HEK293 (cell line): ENCODE measurements at regions not wholly inside any gene's neighbourhood (a gene's known extent, or its start where the extent isn't known, plus 50 kb on each side); places are given as distances from the start of the nearest gene placed in this dataset.

Source experiments
- SETDB1 ChIP-seq: IDR thresholded peaks from one replicate; pipeline ENCODE4 v1.6.1; 2017; ENCODE audit warnings: mild to moderate bottlenecking, low read length, moderate library complexity, mixed read lengths; ENCODE audit not compliant: insufficient read length
- ZNF140 ChIP-seq: fragments of 450-650 bp; formaldehyde crosslinking; IDR thresholded peaks from 2 replicates; pipeline ENCODE4 v1.5.1; 2016; ENCODE audit warnings: missing biosample characterization, missing genetic modification characterization
- ZNF24 ChIP-seq: fragments of 450-650 bp; formaldehyde crosslinking; IDR thresholded peaks from 2 replicates; pipeline ENCODE4 v1.5.1; 2016; ENCODE audit warnings: missing biosample characterization, missing genetic modification characterization
- ZNF416 ChIP-seq: fragments of 450-650 bp; formaldehyde crosslinking; IDR thresholded peaks from 2 replicates; pipeline ENCODE4 v1.5.1; 2016; ENCODE audit warnings: missing biosample characterization, missing genetic modification characterization
- ZNF501 ChIP-seq: fragments of 450-650 bp; formaldehyde crosslinking; IDR thresholded peaks from 2 replicates; pipeline ENCODE4 v1.5.1; 2016; ENCODE audit warnings: missing biosample characterization, missing genetic modification characterization
- ZNF555 ChIP-seq: fragments of 450-650 bp; formaldehyde crosslinking; conservative IDR thresholded peaks from 2 replicates; pipeline ENCODE4 v1.5.1; 2017; ENCODE audit warnings: missing biosample characterization, mild to moderate bottlenecking, missing genetic modification characterization, inconsistent platforms
- ZNF670 ChIP-seq: fragments of 450-650 bp; formaldehyde crosslinking; IDR thresholded peaks from 2 replicates; pipeline ENCODE4 v1.5.1; 2016; ENCODE audit warnings: missing biosample characterization, missing genetic modification characterization, low read depth
- ZNF843 ChIP-seq: fragments of 450-650 bp; formaldehyde crosslinking; IDR thresholded peaks from 2 replicates; pipeline ENCODE4 v1.5.1; 2016; ENCODE audit warnings: missing biosample characterization, missing genetic modification characterization
- TF ChIP-seq, protein P1 (sequence below): fragments of 450-650 bp; formaldehyde crosslinking; IDR thresholded peaks from 2 replicates; pipeline ENCODE4 v1.5.1; 2016; ENCODE audit warnings: missing biosample characterization, missing genetic modification characterization
- TF ChIP-seq, protein P2 (sequence below): fragments of 450-650 bp; formaldehyde crosslinking; IDR thresholded peaks from 2 replicates; pipeline ENCODE4 v1.5.1; 2016; ENCODE audit warnings: missing biosample characterization, missing genetic modification characterization, low read depth
- TF ChIP-seq, protein P3 (sequence below): fragments of 450-650 bp; formaldehyde crosslinking; IDR thresholded peaks from 2 replicates; pipeline ENCODE4 v1.5.1; 2016; ENCODE audit warnings: missing biosample characterization, missing genetic modification characterization

DNA sequence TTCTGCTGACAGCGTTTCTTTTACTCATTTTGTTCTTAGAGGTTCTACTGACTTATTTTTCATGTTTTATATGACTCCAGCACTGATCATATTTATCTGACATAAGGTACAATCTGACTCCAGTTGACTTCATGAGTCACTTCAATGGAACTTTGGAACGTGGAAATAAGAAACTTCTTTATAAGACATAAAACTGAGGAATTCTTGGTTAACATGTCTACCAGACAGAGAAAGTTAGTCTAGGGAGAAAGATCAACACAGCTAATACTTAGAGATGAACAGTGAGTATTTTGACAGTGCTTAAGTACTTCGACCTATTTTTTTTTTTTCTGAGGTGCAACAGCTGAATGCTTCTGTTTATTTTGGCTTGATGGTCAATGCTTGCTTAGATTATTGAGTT, 679.5 kb downstream of the KCNJ2 start:
- TF ChIP-seq, protein P1, sequence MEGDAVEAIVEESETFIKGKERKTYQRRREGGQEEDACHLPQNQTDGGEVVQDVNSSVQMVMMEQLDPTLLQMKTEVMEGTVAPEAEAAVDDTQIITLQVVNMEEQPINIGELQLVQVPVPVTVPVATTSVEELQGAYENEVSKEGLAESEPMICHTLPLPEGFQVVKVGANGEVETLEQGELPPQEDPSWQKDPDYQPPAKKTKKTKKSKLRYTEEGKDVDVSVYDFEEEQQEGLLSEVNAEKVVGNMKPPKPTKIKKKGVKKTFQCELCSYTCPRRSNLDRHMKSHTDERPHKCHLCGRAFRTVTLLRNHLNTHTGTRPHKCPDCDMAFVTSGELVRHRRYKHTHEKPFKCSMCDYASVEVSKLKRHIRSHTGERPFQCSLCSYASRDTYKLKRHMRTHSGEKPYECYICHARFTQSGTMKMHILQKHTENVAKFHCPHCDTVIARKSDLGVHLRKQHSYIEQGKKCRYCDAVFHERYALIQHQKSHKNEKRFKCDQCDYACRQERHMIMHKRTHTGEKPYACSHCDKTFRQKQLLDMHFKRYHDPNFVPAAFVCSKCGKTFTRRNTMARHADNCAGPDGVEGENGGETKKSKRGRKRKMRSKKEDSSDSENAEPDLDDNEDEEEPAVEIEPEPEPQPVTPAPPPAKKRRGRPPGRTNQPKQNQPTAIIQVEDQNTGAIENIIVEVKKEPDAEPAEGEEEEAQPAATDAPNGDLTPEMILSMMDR (tag by site-specific recombination) = no peak
- no peak for TF ChIP-seq ZNF555
- no peak for TF ChIP-seq ZNF24 (tag by site-specific recombination)
- no peak for TF ChIP-seq ZNF843 (tag by site-specific recombination)
- TF ChIP-seq, protein P2, sequence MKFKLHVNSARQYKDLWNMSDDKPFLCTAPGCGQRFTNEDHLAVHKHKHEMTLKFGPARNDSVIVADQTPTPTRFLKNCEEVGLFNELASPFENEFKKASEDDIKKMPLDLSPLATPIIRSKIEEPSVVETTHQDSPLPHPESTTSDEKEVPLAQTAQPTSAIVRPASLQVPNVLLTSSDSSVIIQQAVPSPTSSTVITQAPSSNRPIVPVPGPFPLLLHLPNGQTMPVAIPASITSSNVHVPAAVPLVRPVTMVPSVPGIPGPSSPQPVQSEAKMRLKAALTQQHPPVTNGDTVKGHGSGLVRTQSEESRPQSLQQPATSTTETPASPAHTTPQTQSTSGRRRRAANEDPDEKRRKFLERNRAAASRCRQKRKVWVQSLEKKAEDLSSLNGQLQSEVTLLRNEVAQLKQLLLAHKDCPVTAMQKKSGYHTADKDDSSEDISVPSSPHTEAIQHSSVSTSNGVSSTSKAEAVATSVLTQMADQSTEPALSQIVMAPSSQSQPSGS (tag by site-specific recombination) = no peak
- TF ChIP-seq ZNF501 (tag by site-specific recombination) = no peak
- no peak for TF ChIP-seq ZNF140
- TF ChIP-seq ZNF416 (tag by site-specific recombination) = no peak
- no peak for TF ChIP-seq ZNF670 (tag by site-specific recombination)
- TF ChIP-seq, protein P3, sequence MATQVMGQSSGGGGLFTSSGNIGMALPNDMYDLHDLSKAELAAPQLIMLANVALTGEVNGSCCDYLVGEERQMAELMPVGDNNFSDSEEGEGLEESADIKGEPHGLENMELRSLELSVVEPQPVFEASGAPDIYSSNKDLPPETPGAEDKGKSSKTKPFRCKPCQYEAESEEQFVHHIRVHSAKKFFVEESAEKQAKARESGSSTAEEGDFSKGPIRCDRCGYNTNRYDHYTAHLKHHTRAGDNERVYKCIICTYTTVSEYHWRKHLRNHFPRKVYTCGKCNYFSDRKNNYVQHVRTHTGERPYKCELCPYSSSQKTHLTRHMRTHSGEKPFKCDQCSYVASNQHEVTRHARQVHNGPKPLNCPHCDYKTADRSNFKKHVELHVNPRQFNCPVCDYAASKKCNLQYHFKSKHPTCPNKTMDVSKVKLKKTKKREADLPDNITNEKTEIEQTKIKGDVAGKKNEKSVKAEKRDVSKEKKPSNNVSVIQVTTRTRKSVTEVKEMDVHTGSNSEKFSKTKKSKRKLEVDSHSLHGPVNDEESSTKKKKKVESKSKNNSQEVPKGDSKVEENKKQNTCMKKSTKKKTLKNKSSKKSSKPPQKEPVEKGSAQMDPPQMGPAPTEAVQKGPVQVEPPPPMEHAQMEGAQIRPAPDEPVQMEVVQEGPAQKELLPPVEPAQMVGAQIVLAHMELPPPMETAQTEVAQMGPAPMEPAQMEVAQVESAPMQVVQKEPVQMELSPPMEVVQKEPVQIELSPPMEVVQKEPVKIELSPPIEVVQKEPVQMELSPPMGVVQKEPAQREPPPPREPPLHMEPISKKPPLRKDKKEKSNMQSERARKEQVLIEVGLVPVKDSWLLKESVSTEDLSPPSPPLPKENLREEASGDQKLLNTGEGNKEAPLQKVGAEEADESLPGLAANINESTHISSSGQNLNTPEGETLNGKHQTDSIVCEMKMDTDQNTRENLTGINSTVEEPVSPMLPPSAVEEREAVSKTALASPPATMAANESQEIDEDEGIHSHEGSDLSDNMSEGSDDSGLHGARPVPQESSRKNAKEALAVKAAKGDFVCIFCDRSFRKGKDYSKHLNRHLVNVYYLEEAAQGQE = no peak
- TF ChIP-seq SETDB1 = no peak
